Fibroblast of lung (primary cell): ENCODE measurements at regions not wholly inside any gene's neighbourhood (a gene's known extent, or its start where the extent isn't known, plus 50 kb on each side); places are given as distances from the start of the nearest gene placed in this dataset.

Experiments
- DNase-seq, 2 donors: peaks; one replicate each; pipeline versions ENCODE4 v3.0.0 to v3.0.0-alpha.2; 2010; ENCODE audit warnings: low read depth in 2 of 2
- H2AFZ ChIP-seq: 2 replicates; pipeline ENCODE4 v1.5.1; 2012; ENCODE audit warnings: low read length, control low read depth, inconsistent platforms
- H3K27ac ChIP-seq: 2 replicates; pipeline ENCODE4 v1.5.1; 2011; ENCODE audit warnings: low read length, control low read depth; ENCODE audit not compliant: insufficient read depth
- H3K27me3 ChIP-seq: 2 replicates; pipeline ENCODE4 v1.5.1; 2011; ENCODE audit warnings: mild to moderate bottlenecking, low read length; ENCODE audit not compliant: control insufficient read depth, insufficient read depth
- H3K36me3 ChIP-seq: 2 replicates; pipeline ENCODE4 v1.5.1; 2011; ENCODE audit warnings: low read length; ENCODE audit not compliant: control insufficient read depth, insufficient read depth
- H3K4me1 ChIP-seq: 2 replicates; pipeline ENCODE4 v1.5.1; 2011; ENCODE audit warnings: low read length; ENCODE audit not compliant: control insufficient read depth, insufficient read depth; ENCODE audit errors: extremely low read depth
- H3K4me2 ChIP-seq: 2 replicates; pipeline ENCODE4 v1.5.1; 2011; ENCODE audit warnings: low read length, control low read depth; ENCODE audit not compliant: insufficient read depth; ENCODE audit errors: extremely low read depth
- H3K4me3 ChIP-seq, 4 experiments: fragments of 200-600 bp in 1 of 4; sonication (generic) in 1 of 4; replicated peaks in 1 of 4; 2 replicates each; pipeline ENCODE4 v1.5.1; 2011 to 2016; ENCODE audit warnings: low read length in 4 of 4, low read depth in 3 of 4, mild to moderate bottlenecking in 3 of 4, control low read depth in 2 of 4, inconsistent platforms in 1 of 4, mixed read lengths in 1 of 4; ENCODE audit not compliant: insufficient read depth in 1 of 4; ENCODE audit errors: control extremely low read depth in 1 of 4
- H3K79me2 ChIP-seq: 2 replicates; pipeline ENCODE4 v1.5.1; 2012; ENCODE audit warnings: mild to moderate bottlenecking, low read length, inconsistent platforms; ENCODE audit not compliant: control insufficient read depth, insufficient read depth
- H3K9ac ChIP-seq: 2 replicates; pipeline ENCODE4 v1.5.1; 2011; ENCODE audit warnings: mild to moderate bottlenecking, low read length, control low read depth; ENCODE audit not compliant: insufficient read depth
- H3K9me3 ChIP-seq: 2 replicates; pipeline ENCODE4 v1.5.1; 2012; ENCODE audit warnings: low read depth, low read length; ENCODE audit not compliant: control insufficient read depth, insufficient read depth
- H4K20me1 ChIP-seq: 2 replicates; pipeline ENCODE4 v1.5.1; 2011; ENCODE audit warnings: low read length; ENCODE audit not compliant: control insufficient read depth, insufficient read depth; ENCODE audit errors: extremely low read depth
- EZH2 ChIP-seq: IDR thresholded peaks from 2 replicates; pipeline ENCODE4 v1.5.1; 2012; ENCODE audit warnings: low read length, control low read depth, mild to moderate bottlenecking; ENCODE audit errors: missing control alignments
- TF ChIP-seq, protein P1 (sequence below), 2 donors: IDR thresholded peaks in 1 of 2; conservative IDR thresholded peaks in 1 of 2; 1 replicate in 1 of 2; 2 replicates in 1 of 2; pipeline ENCODE4 v1.5.1; 2011 to 2012; ENCODE audit warnings: low read length in 2 of 2, control low read depth in 1 of 2, inconsistent platforms in 1 of 2, low read depth in 1 of 2, mild to moderate bottlenecking in 1 of 2

DNA sequence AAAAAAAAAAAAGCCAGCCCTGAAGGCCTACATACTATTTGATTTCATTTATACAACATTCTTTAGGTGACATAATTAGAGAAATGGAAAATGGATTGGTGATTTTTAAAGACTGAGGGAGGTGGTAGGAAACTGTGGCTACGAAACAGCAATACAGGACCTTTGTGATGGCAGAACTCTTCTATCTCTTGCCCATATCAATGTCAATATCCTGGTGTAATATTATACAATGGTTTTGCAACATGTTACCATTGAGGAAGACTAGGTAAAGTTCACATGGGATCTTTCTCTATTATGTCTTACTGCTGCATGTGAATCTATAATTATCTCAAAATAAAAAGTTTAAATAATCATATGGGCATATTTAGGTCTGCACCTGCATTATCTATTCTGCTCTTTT, 371.2 kb downstream of the ETS1 start:
- H3K9me3 ChIP-seq: no peaks in the 10 kb centered on the region
- DNase-seq: no peak
- H3K4me2 ChIP-seq: no peak overlapping the region
- H3K4me1 ChIP-seq: no peaks in the 10 kb centered on the region
- no peaks in the 10 kb centered on the region for H3K79me2 ChIP-seq
- H4K20me1 ChIP-seq: no peaks in the 10 kb centered on the region
- no peaks in the 10 kb centered on the region for H3K27me3 ChIP-seq
- no peak for TF ChIP-seq EZH2
- TF ChIP-seq, protein P1, sequence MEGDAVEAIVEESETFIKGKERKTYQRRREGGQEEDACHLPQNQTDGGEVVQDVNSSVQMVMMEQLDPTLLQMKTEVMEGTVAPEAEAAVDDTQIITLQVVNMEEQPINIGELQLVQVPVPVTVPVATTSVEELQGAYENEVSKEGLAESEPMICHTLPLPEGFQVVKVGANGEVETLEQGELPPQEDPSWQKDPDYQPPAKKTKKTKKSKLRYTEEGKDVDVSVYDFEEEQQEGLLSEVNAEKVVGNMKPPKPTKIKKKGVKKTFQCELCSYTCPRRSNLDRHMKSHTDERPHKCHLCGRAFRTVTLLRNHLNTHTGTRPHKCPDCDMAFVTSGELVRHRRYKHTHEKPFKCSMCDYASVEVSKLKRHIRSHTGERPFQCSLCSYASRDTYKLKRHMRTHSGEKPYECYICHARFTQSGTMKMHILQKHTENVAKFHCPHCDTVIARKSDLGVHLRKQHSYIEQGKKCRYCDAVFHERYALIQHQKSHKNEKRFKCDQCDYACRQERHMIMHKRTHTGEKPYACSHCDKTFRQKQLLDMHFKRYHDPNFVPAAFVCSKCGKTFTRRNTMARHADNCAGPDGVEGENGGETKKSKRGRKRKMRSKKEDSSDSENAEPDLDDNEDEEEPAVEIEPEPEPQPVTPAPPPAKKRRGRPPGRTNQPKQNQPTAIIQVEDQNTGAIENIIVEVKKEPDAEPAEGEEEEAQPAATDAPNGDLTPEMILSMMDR (conservative IDR thresholded peaks at IDR 0.05 in 1 of 2, IDR thresholded peaks at IDR 0.05 in 1 of 2; ENCODE audit: low read depth in 1 of 2, low read length in 2 of 2): no peak
- no peak overlapping the region for H3K27ac ChIP-seq
- H3K4me3 ChIP-seq: no peak overlapping the region
- H2AFZ ChIP-seq: no peak overlapping the region
- H3K36me3 ChIP-seq: no peaks in the 10 kb centered on the region
- no peak overlapping the region for H3K9ac ChIP-seq

DNA sequence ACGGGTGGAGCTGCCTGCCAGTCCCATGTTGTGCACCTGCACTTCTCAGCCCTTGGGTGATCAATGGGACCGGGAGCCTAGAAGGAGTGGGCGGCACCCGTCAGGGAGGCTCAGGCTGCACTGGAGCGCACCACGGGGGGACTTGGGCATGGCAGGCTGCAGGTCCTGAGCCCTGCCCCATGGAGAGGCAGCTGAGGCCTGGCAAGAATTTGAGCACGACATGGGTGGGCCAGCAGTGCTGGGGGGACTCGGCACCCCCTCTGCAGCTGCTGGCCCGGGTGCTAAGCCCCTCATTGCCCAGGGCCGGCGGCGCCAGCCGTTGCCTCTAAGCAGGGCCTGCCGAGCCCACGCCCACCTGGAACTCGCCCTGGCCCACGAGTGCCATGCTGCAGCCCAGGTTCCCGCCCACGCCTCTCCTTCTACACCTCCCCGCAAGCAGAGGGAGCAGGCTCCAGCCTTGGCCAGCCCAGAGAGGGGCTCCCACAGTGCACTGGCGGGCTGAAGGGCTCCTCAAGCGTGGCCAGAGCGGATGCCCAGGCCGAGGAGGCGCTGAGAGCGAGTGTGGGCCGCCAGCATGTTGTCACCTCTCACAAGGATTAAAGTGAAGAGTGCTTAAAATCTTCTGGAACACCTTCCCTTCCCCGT, 372.0 kb downstream of the ETS1 start:
- H3K27ac ChIP-seq: no peak overlapping the region
- H3K27me3 ChIP-seq: no peaks in the 10 kb centered on the region
- H4K20me1 ChIP-seq: no peaks in the 10 kb centered on the region
- H3K36me3 ChIP-seq: no peaks in the 10 kb centered on the region
- H2AFZ ChIP-seq: no peak overlapping the region
- TF ChIP-seq, protein P1 (conservative IDR thresholded peaks at IDR 0.05 in 1 of 2, IDR thresholded peaks at IDR 0.05 in 1 of 2; ENCODE audit: low read depth in 1 of 2, low read length in 2 of 2): no peak
- TF ChIP-seq EZH2: no peak
- no peak overlapping the region for H3K4me3 ChIP-seq
- DNase-seq: no peak
- no peaks in the 10 kb centered on the region for H3K79me2 ChIP-seq
- peaks cover 2% of the 10 kb centered on the region for H3K4me1 ChIP-seq
- H3K9me3 ChIP-seq: no peaks in the 10 kb centered on the region
- no peak overlapping the region for H3K4me2 ChIP-seq
- no peak overlapping the region for H3K9ac ChIP-seq

DNA sequence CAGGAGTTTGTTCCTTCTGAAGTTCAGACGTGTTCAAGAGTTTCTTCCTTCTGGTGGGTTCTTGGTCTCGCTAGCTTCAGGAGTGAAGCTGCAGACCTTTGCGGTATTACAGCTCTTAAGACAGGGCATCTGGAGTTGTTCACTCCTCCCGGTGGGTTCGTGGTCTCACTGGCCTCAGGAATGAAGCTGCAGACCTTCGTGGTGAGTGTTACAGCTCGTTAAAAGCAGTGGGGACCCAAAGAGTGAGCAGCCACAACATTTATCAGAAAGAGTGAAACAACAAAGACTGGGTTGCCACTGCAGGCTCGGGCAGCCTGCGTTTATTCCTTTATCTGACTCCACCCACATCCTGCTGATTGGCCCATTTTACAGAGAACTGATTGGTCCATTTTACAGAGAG, 373.1 kb downstream of the ETS1 start:
- DNase-seq: peak in 1 of 2 donors; percentile 16
- Histone ChIP-seq H2AFZ (no peak overlapping the region), H3K4me2 (no peak overlapping the region), H3K27ac (no peak overlapping the region), H3K27me3 (no peaks in the 10 kb centered on the region), H3K4me3 (no peak overlapping the region), H3K9me3 (no peaks in the 10 kb centered on the region), H3K4me1 (peaks cover 6% of the 10 kb centered on the region), H3K9ac (no peak overlapping the region), H3K79me2 (no peaks in the 10 kb centered on the region), H4K20me1 (no peaks in the 10 kb centered on the region), H3K36me3 (no peaks in the 10 kb centered on the region)
- TF ChIP-seq EZH2: no peak
- TF ChIP-seq, protein P1 (conservative IDR thresholded peaks at IDR 0.05 in 1 of 2, IDR thresholded peaks at IDR 0.05 in 1 of 2; ENCODE audit: low read depth in 1 of 2, low read length in 2 of 2): no peak
